ENCODE measurements at regions not wholly inside any gene's neighbourhood (a gene's known extent, or its start where the extent isn't known, plus 50 kb on each side); places are given as distances from the start of the nearest gene placed in this dataset.
"Not testable (repeated sequence)": the region's sequence is repeated elsewhere in the genome, so short reads cannot be mapped to it uniquely, and the experiment has no call there.

DNA sequence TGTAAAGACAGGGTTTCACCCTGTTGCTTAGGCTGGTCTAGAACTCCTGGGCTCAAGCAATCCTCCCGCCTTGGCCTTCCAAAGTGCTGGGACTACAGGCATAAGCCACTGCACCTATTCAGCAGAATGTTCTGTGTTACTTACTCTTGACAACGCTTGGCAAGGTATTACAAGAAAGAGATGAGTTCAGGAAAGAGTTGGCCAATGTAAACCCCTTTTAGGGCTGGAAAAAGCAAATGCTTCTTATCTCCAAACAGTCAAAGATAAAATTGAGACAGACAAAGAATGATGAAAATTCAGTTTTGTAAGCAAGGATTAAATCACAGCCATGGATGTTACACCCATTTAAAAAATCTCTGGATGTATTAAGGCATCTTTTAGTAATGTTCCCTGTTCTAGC is 114.0 kb upstream of the PODXL start:
- DNase-seq (ENCODE audit: low spot score): no peak

- DNase-seq (ENCODE audit: low spot score): no peak
Observed at GRCh38 chr7:131667699-131668098, 111.3 kb upstream of the PODXL start.

GRCh38 chr7:131665021-131665420 is 108.6 kb upstream of the PODXL start:
- no peak for DNase-seq (ENCODE audit: low spot score)

- DNase-seq (ENCODE audit: low spot score): no peak
Observed at GRCh38 chr7:131664570-131664969, 108.1 kb upstream of the PODXL start.

DNA sequence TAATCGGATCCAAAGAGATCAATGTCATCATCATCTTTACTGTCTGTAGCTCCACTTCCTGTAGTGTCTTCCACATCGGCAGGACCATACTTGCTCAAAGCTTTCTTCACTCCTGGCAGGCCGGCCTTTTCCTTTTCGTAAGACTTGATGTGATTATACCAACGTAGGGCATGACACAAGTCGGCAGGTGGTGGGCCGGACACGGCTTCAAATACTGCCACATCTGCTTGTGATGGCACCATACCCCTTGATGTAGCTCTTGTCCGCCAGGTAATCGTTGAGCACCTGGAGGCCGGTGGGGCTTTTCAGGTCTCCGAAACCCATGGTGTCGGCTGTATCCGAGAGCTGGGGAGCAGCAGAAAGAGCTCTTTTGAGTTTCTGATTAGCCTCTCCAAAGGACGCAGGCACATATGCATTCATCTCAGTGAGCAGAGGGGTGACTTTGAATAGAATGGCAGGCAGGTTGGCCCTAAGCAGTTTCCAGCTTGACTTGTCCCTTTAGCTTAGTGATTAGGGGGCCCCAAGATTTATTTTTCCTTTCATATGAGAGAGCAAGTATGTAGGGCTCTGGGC is 106.0 kb upstream of the PODXL start:
- DNase-seq (ENCODE audit: low spot score): not testable (repeated sequence)

DNA sequence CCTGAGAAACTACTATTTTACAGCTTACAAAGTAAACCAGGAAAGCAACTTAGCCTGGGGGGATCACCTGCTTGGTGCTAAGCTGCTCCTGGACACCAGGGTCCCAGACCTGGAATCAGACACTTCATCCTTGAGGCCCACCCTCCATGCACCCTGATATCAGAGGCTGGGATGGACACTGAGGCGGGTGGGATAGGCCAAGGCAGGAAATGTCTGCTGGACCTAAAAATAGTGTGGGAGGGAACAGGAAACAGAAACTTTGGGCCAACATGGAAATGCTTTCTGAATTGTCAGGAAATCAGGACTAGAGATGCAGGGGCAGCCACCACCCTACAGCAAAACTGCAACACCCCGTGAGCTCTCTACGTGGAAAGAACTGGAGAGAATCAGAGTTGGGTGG is 101.5 kb upstream of the PODXL start:
- no peak for DNase-seq (ENCODE audit: low spot score)

- no peak for DNase-seq (ENCODE audit: low spot score)
Observed at GRCh38 chr7:131656980-131657723, 100.7 kb upstream of the PODXL start.

GRCh38 chr7:131655866-131656265 is 99.4 kb upstream of the PODXL start:
- DNase-seq (ENCODE audit: low spot score): no peak

GRCh38 chr7:131655447-131655846 is 99.0 kb upstream of the PODXL start:
- no peak for DNase-seq (ENCODE audit: low spot score)

- peak; percentile 71 for DNase-seq (ENCODE audit: low spot score)
Observed at GRCh38 chr7:131654668-131655326, 98.4 kb upstream of the PODXL start.

DNA sequence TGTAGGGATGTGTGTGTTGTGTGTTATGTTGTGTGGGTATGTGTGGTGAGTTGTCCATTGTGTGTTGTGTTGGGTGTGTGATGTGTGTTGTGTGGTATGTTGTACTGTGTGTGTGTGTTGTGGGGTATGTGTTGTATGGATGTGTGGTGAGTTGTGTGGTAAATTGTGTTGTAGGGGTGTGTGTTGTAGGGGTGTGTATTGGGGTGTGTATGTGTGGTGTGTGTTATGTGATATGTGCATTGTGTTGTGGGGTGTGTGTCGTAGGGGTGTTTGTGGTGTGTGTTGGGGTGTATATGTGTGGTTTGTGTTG is 97.8 kb upstream of the PODXL start:
- DNase-seq (ENCODE audit: low spot score): no peak

DNA sequence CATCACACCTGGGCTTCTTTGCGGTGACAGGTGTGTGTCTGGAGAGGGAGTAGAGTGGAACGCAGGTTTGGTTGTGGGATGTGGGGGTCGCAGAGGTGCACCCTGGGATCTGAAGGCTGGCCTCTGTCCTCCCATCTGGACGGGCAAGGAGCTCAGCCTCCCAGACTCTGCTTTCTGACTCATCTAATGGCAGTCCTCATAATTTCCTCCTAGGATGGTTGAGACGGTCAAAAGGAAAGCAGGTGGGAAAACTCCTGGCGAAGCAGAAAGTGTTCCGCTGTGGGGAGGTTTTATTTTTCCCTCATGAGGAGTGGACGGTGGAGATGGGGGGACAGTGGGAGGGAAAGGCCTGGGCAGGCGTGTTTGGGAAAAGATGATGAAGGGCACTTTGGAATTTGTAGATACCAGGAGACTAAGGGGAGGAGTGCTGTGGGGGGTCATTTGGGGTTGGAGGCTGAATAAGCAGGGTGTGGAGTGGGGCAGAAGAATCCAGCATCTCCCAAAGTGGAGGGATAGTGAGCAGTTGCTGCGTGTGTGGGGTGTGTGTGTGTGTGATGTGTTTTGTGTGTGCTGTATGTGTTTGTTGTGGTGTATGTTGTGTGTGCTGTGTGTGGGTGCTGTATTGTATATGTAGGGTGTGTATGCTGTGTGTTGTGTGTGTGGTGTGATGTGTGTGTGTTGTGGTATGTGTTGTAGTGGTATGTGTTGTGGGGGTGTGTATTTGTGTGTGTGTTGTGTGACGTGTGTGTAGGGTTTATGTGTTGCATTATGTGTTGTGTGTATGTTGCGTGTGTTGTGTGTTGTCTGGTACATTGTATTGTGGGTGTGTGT is 97.2 kb upstream of the PODXL start:
- no peak for DNase-seq (ENCODE audit: low spot score)

DNA sequence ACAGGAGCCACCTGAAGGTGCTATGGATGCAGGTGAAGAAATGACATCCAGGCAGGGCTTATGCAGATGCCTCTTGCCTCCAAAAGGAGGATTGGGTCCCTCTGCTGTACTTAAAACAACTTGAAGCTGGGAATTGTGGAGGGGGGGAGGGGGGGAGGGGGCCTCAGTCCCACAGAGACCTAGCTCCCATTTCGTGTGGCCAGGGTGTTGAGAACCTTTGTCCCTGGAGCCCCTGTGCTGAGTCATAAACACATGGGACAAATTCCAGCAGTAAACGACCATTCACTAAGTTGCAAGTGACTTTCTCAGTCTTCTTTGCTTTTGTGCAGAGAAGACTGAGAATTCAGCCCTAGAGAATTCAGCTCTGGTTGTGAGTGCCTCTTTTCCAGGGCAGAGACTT is 96.5 kb upstream of the PODXL start:
- DNase-seq (ENCODE audit: low spot score): no peak

DNA sequence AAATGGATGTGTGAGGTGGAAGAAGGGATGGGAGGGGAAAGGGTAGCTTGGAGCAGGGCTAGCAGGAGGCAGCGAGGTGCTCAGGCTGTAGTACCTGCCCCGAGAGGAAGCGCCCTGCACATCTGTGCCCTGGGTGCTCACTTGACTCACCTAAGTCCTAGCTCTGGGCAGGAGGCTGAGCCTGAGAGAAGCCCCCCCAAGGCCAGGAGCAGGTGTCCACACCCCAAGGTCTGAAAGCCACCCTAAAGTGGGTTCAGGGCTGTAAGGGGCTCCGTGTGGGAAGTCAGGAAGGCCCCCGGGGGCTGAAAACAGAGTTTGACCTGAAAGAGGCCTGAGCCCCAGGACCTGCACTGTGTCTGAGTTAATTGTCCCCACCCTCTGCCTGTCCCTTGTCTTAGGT is 95.8 kb upstream of the PODXL start:
- no peak for DNase-seq (ENCODE audit: low spot score)

DNA sequence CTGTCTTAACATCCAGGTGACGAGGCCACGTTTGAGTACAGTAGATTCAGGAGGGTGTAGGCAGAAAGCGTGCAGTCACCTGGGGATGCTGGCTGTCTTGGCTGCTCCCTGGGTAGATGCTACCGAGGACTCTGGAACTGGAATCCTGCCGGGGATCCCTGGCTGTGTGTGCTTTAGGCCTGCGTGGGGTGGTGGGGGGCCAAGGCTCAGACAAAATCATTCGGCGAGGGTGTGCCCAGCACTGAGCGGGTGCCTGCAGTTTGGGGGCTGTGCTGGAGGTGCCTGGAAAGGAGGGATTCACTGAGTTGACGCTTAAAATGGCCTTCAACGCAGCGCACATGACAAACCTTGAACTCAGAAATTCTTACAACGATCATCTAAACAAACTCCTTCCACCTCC is 93.5 kb upstream of the PODXL start:
- no peak for DNase-seq (ENCODE audit: low spot score)

DNA sequence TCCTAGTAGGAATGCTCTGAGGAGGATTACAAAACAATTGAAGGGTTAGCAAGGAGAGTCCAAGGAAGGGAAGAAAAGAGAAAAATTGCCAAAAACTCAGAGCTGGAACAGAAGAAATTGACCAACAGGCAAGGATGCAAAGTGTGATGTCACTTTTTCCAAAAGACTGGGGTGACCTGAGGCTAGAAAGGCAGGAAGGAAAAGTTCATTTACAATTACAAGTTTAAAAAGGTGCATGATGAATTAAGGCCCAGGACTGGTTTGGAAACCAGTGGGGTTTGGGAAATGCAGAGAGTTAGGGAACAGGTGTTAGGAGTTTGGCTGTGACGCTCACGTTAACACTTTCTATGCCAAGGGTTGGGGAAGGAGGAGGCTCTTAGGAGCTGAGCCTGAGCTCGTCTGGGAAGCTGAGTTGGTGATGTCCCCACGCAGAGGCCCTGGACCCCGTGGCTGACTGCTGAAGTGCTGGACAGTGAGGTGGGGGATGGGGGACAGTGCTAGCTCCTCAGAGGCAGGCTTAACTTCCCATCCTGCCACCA is 92.6 kb upstream of the PODXL start:
- DNase-seq (ENCODE audit: low spot score): no peak

GRCh38 chr7:131648491-131648890 is 92.1 kb upstream of the PODXL start:
- no peak for DNase-seq (ENCODE audit: low spot score)

DNA sequence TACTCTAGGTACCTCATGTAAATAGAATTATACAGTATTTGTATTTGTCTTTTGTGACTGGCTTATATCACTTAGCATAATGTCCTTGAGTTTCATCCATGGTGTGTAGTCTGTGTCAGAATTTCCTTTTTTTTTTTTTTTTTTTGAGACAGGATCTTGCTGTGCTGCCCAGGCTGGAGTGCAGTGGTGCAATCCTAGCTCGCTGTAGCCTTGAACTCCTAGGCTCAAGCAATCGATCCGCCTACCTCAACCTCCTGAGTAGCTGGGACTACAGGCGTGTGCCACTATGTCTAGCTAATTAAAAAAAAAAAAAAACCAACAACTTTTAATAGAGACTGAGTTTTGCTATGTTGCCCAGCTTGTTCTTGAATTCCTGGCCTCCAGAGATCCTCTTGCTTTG is 89.8 kb upstream of the PODXL start:
- DNase-seq (ENCODE audit: low spot score): no peak

GRCh38 chr7:131642429-131642828 is 86.0 kb upstream of the PODXL start:
- no peak for DNase-seq (ENCODE audit: low spot score)

DNA sequence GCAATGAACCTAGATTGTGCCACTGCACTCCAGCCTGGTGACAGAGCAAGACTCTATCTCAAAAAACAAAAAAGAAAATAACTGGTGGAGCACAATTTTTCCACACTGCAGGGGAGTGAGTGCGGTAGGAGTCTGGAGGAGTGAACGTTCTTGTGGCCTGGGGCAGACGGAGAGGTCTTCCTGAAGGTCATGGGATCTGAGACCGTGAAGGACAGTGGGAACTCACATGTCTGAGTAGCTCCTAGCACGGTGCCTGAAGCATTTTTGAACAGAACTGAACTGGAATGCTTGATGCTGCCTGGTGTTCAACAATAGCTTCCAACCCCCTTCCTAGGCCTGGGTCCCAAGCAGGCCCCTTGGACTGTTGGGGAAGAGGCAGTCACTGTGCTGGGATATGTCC is 84.3 kb upstream of the PODXL start:
- no peak for DNase-seq (ENCODE audit: low spot score)

DNA sequence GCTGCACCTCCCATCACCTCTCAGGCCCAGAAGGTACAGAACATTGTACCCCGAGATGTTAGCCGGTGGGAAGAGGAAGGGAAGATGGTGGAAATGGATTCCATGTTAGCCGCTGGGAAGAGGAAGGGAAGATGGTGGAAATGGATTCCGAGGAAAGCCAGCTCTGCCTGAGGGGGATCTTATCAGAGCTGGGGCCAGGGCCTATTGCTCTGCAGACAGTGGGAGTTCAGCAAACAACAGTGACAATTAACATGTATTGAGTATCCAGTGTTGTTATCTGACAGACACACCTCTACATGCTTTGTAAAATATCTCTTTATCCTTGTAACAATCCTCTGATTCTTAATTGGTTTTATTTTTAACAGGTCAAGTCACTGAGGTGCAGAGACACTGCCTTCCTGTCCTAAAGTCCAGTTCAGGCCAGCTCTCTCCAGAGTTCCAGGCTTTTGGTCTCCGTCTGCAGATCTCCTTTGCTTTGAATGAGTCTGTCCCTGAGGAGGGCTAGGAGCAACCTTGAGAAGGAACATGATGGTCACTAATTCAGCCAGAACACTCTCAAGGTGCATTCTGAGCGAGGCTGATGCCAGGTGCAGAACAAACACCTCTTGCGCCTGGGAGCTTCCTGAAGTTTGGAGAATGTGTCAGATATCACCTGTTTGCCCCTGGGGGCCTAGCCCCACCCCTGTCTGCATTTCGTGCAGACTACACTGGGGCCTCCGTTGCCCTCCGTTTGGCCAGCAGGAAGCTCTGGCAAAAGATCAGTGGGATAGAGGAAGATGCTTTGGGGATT is 82.4 kb upstream of the PODXL start:
- DNase-seq (ENCODE audit: low spot score): no peak

- no peak for DNase-seq (ENCODE audit: low spot score)
Observed at GRCh38 chr7:131637859-131638258, 81.4 kb upstream of the PODXL start.

Measured in CD4-positive, alpha-beta T cell treated with Interleukin-2 at 100 ng/mL for 4 hours (primary cell).